Liver (tissue), 7 donors: ENCODE measurements at regions not wholly inside any gene's neighbourhood (a gene's known extent, or its start where the extent isn't known, plus 50 kb on each side); places are given as distances from the start of the nearest gene placed in this dataset.
"Not testable (repeated sequence)": the region's sequence is repeated elsewhere in the genome, so short reads cannot be mapped to it uniquely, and the experiment has no call there.

Experiments
- DNase-seq: peaks from one replicate; pipeline ENCODE4 v3.0.0-alpha.2; 2017; ENCODE audit warnings: low spot score
- H3K27ac ChIP-seq, 2 donors: one replicate each; pipeline ENCODE4 v1.7.0; 2013; ENCODE audit warnings: inconsistent platforms in 2 of 2, low read length in 2 of 2, control low read depth in 1 of 2, low read depth in 1 of 2, mild to moderate bottlenecking in 1 of 2
- H3K27me3 ChIP-seq, 4 donors: one replicate each; pipeline versions ENCODE4 v1.6.1 to v1.7.0; 2013; ENCODE audit warnings: low read length in 3 of 4, inconsistent platforms in 1 of 4, mild to moderate bottlenecking in 1 of 4, moderate library complexity in 1 of 4; ENCODE audit not compliant: control insufficient read depth in 4 of 4, insufficient read depth in 4 of 4
- H3K36me3 ChIP-seq, 4 donors: one replicate each; pipeline versions ENCODE4 v1.6.1 to v1.7.0; 2013; ENCODE audit warnings: low read length in 3 of 4, mild to moderate bottlenecking in 3 of 4, low read depth in 1 of 4, moderate library complexity in 1 of 4; ENCODE audit not compliant: control insufficient read depth in 4 of 4, insufficient read depth in 3 of 4
- H3K4me1 ChIP-seq, 4 donors: one replicate each; pipeline versions ENCODE4 v1.6.1 to v1.7.0; 2013; ENCODE audit warnings: low read length in 3 of 4, mild to moderate bottlenecking in 3 of 4, moderate library complexity in 1 of 4; ENCODE audit not compliant: control insufficient read depth in 4 of 4, insufficient read depth in 4 of 4
- H3K4me3 ChIP-seq, 3 donors: one replicate each; pipeline versions ENCODE4 v1.6.1 to v1.7.0; 2013; ENCODE audit warnings: low read length in 3 of 3, control low read depth in 1 of 3, low read depth in 1 of 3, mild to moderate bottlenecking in 1 of 3
- H3K9ac ChIP-seq, 2 donors: one replicate each; pipeline ENCODE4 v1.7.0; 2013; ENCODE audit warnings: low read length in 2 of 2, mild to moderate bottlenecking in 2 of 2, moderate library complexity in 2 of 2, control low read depth in 1 of 2, low read depth in 1 of 2
- H3K9me3 ChIP-seq, 4 donors: one replicate each; pipeline versions ENCODE4 v1.6.1 to v1.7.0; 2013; ENCODE audit warnings: low read length in 3 of 4; ENCODE audit not compliant: control insufficient read depth in 4 of 4
- EGR1 ChIP-seq, 2 donors: IDR thresholded peaks; 2 replicates each; pipeline ENCODE4 v1.6.1; 2016 to 2018; ENCODE audit warnings: antibody characterized with exemption in 2 of 2, low read depth in 2 of 2
- FOXA1 ChIP-seq: IDR thresholded peaks from 2 replicates; pipeline ENCODE4 v1.6.1; 2016; ENCODE audit warnings: antibody characterized with exemption
- FOXA2 ChIP-seq: IDR thresholded peaks from 2 replicates; pipeline ENCODE4 v1.6.1; 2016; ENCODE audit warnings: antibody characterized with exemption
- GABPA ChIP-seq, 2 donors: IDR thresholded peaks in 1 of 2; conservative IDR thresholded peaks in 1 of 2; 2 replicates each; pipeline ENCODE4 v1.6.1; 2016; ENCODE audit warnings: antibody characterized with exemption in 2 of 2, mild to moderate bottlenecking in 1 of 2, moderate library complexity in 1 of 2
- HNF4A ChIP-seq, 2 donors: conservative IDR thresholded peaks; 2 replicates each; pipeline ENCODE4 v1.6.1; 2016; ENCODE audit warnings: antibody characterized with exemption in 2 of 2, mild to moderate bottlenecking in 2 of 2
- HNF4G ChIP-seq: IDR thresholded peaks from 2 replicates; pipeline ENCODE4 v1.6.1; 2016; ENCODE audit warnings: antibody characterized with exemption
- JUND ChIP-seq, 2 donors: IDR thresholded peaks; 2 replicates each; pipeline ENCODE4 v1.6.1; 2016; ENCODE audit warnings: antibody characterized with exemption in 2 of 2
- NR2F2 ChIP-seq: IDR thresholded peaks from 2 replicates; pipeline ENCODE4 v1.6.1; 2016; ENCODE audit warnings: antibody characterized with exemption
- RAD21 ChIP-seq, 2 donors: IDR thresholded peaks; 2 replicates each; pipeline ENCODE4 v1.6.1; 2016; ENCODE audit warnings: antibody characterized with exemption in 2 of 2, mild to moderate bottlenecking in 2 of 2
- RXRA ChIP-seq, 2 donors: IDR thresholded peaks; 2 replicates each; pipeline ENCODE4 v1.6.1; 2017 to 2018; ENCODE audit warnings: antibody characterized with exemption in 2 of 2, mild to moderate bottlenecking in 1 of 2
- SP1 ChIP-seq: IDR thresholded peaks from 2 replicates; pipeline ENCODE4 v1.6.1; 2018; ENCODE audit warnings: antibody characterized with exemption, mild to moderate bottlenecking
- TAF1 ChIP-seq: conservative IDR thresholded peaks from 2 replicates; pipeline ENCODE4 v1.6.1; 2016; ENCODE audit warnings: antibody characterized with exemption, mild to moderate bottlenecking
- YY1 ChIP-seq: IDR thresholded peaks from 2 replicates; pipeline ENCODE4 v1.6.1; 2016; ENCODE audit warnings: antibody characterized with exemption, mild to moderate bottlenecking
- ZBTB33 ChIP-seq: IDR thresholded peaks from 2 replicates; pipeline ENCODE4 v1.6.1; 2016; ENCODE audit warnings: antibody characterized with exemption
- WGBS: extraction: QIAGEN DNeasy Blood & Tissue Kit; methylation state at CpG from one replicate; pipeline ENCODE4 v1.1.7; 2013; 5-methylcytosine and 5-hydroxymethylcytosine counted together
- TF ChIP-seq, protein P1 (sequence below): IDR thresholded peaks from 2 replicates; pipeline ENCODE4 v1.6.1; 2016; ENCODE audit warnings: antibody characterized with exemption, mild to moderate bottlenecking
- TF ChIP-seq, protein P2 (sequence below): IDR thresholded peaks from 2 replicates; pipeline ENCODE4 v1.6.1; 2016; ENCODE audit warnings: antibody characterized with exemption
- donor health status: healthy.
- donor health status: healthy.
- donor health status: healthy.
- donor health status: healthy.

GRCh38 chr3:159756279-159757207 lies 232.1 kb upstream of the IL12A start:
- H3K4me3 ChIP-seq: peak overlapping the region in 1 of 3 donors; percentile 7
- WGBS: 48% methylated on average over 5 of the region's 5 CpGs
- not testable (repeated sequence) for H3K9me3 ChIP-seq, DNase-seq, H3K36me3 ChIP-seq, H3K27me3 ChIP-seq, H3K27ac ChIP-seq, H3K9ac ChIP-seq
- H3K4me1 ChIP-seq: peaks cover 6 to 28% (median 20%) of the 10 kb centered on the region in 4 donors
- peak; percentile 90 to 95 for TF ChIP-seq HNF4A (conservative IDR thresholded peaks at IDR 0.05)
- TF ChIP-seq NR2F2: peak; percentile 43
- TF ChIP-seq, protein P1, sequence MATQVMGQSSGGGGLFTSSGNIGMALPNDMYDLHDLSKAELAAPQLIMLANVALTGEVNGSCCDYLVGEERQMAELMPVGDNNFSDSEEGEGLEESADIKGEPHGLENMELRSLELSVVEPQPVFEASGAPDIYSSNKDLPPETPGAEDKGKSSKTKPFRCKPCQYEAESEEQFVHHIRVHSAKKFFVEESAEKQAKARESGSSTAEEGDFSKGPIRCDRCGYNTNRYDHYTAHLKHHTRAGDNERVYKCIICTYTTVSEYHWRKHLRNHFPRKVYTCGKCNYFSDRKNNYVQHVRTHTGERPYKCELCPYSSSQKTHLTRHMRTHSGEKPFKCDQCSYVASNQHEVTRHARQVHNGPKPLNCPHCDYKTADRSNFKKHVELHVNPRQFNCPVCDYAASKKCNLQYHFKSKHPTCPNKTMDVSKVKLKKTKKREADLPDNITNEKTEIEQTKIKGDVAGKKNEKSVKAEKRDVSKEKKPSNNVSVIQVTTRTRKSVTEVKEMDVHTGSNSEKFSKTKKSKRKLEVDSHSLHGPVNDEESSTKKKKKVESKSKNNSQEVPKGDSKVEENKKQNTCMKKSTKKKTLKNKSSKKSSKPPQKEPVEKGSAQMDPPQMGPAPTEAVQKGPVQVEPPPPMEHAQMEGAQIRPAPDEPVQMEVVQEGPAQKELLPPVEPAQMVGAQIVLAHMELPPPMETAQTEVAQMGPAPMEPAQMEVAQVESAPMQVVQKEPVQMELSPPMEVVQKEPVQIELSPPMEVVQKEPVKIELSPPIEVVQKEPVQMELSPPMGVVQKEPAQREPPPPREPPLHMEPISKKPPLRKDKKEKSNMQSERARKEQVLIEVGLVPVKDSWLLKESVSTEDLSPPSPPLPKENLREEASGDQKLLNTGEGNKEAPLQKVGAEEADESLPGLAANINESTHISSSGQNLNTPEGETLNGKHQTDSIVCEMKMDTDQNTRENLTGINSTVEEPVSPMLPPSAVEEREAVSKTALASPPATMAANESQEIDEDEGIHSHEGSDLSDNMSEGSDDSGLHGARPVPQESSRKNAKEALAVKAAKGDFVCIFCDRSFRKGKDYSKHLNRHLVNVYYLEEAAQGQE: peak; percentile 52
- TF ChIP-seq HNF4G: peak; percentile 82
- TF ChIP-seq RXRA (IDR thresholded peaks at IDR 0.05): peak; percentile 89
- TF ChIP-seq YY1: peak; percentile 51
- peak; percentile 17 for TF ChIP-seq FOXA2
- TF ChIP-seq JUND (IDR thresholded peaks at IDR 0.05): peak; percentile 65 to 73
- peak; percentile 40 for TF ChIP-seq ZBTB33
- TF ChIP-seq SP1: peak; percentile 90
- TF ChIP-seq RAD21 (IDR thresholded peaks at IDR 0.05): peak in 1 of 2 donors; percentile 25
- TF ChIP-seq, protein P2, sequence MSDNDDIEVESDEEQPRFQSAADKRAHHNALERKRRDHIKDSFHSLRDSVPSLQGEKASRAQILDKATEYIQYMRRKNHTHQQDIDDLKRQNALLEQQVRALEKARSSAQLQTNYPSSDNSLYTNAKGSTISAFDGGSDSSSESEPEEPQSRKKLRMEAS: peak; percentile 41

- Histone ChIP-seq H3K4me1 (peaks cover 6 to 34% (median 26%) of the 10 kb centered on the region in 4 donors), H3K27ac (no peak overlapping the region), H3K4me3 (no peak overlapping the region), H3K27me3 (no peaks in the 10 kb centered on the region), H3K9ac (no peak overlapping the region), H3K36me3 (no peaks in the 10 kb centered on the region), H3K9me3 (no peaks in the 10 kb centered on the region)
- 93% methylated on average over 5 of the region's 5 CpGs for WGBS
- no peak for DNase-seq
- TF ChIP-seq, protein P1: no peak
- TF ChIP-seq RXRA (IDR thresholded peaks at IDR 0.05) (no peak), FOXA1 (no peak), HNF4G (no peak), GABPA (IDR thresholded peaks at IDR 0.05 in 1 of 2, conservative IDR thresholded peaks at IDR 0.05 in 1 of 2) (no peak), YY1 (no peak), JUND (IDR thresholded peaks at IDR 0.05) (no peak), FOXA2 (no peak), RAD21 (IDR thresholded peaks at IDR 0.05) (no peak), ZBTB33 (no peak), NR2F2 (no peak), EGR1 (IDR thresholded peaks at IDR 0.05; ENCODE audit: low read depth in 2 of 2) (no peak), TAF1 (no peak)
- TF ChIP-seq, protein P2: no peak
These were observed 231.1 kb upstream of the IL12A start for GRCh38 chr3:159757341-159758060.
